HepG2 (cell line): ENCODE measurements at regions not wholly inside any gene's neighbourhood (a gene's known extent, or its start where the extent isn't known, plus 50 kb on each side); places are given as distances from the start of the nearest gene placed in this dataset.

ENCODE experiments used
- AGO1 ChIP-seq: fragments of 200-400 bp; formaldehyde crosslinking; IDR thresholded peaks from 2 replicates; pipeline ENCODE4 v1.6.1; 2017; ENCODE audit warnings: mild to moderate bottlenecking, low read depth, low read length, moderate library complexity; ENCODE audit not compliant: poor library complexity, severe bottlenecking
- ATF3 ChIP-seq: sonication (generic); formaldehyde crosslinking; IDR thresholded peaks from 2 replicates; pipeline ENCODE4 v1.4.0; 2020; ENCODE audit warnings: missing genetic modification reagents
- ATF6 ChIP-seq: sonication (generic); formaldehyde crosslinking; conservative IDR thresholded peaks from 2 replicates; pipeline ENCODE4 v1.4.0; 2020; ENCODE audit warnings: missing genetic modification reagents
- CCDC6 ChIP-seq: sonication (generic); formaldehyde crosslinking; IDR thresholded peaks from 2 replicates; pipeline ENCODE4 v1.8.1; 2022; ENCODE audit warnings: mild to moderate bottlenecking, missing genetic modification reagents, moderate library complexity
- DZIP1 ChIP-seq: sonication (generic); formaldehyde crosslinking; IDR thresholded peaks from 2 replicates; pipeline ENCODE4 v1.5.0; 2020; ENCODE audit warnings: mild to moderate bottlenecking, missing genetic modification reagents
- HBP1 ChIP-seq: IDR thresholded peaks from 2 replicates; pipeline ENCODE4 v1.6.1; 2016; ENCODE audit warnings: low read depth, control low read depth
- HMGA1 ChIP-seq: sonication (generic); formaldehyde crosslinking; conservative IDR thresholded peaks from 2 replicates; pipeline ENCODE4 v1.4.0; 2020; ENCODE audit warnings: missing genetic modification reagents
- MYNN ChIP-seq: sonication (generic); formaldehyde crosslinking; IDR thresholded peaks from 2 replicates; pipeline ENCODE4 v1.4.0; 2020; ENCODE audit warnings: mild to moderate bottlenecking, low read depth, missing genetic modification reagents
- PLRG1 ChIP-seq: fragments of 450-650 bp; conservative IDR thresholded peaks from 2 replicates; pipeline ENCODE4 v1.6.1; 2016
- PLSCR1 ChIP-seq: sonication (generic); formaldehyde crosslinking; IDR thresholded peaks from 2 replicates; pipeline ENCODE4 v1.5.0; 2020; ENCODE audit warnings: missing genetic modification reagents, mild to moderate bottlenecking, borderline replicate concordance
- SKI ChIP-seq: fragments of 450-650 bp; IDR thresholded peaks from one replicate; pipeline ENCODE4 v1.6.1; 2018; ENCODE audit warnings: mild to moderate bottlenecking; ENCODE audit not compliant: partially characterized antibody
- UBTF ChIP-seq: sonication (generic); formaldehyde crosslinking; IDR thresholded peaks from 2 replicates; pipeline ENCODE4 v1.4.0; 2020; ENCODE audit warnings: mild to moderate bottlenecking, missing genetic modification reagents
- ZNF350 ChIP-seq: sonication (generic); formaldehyde crosslinking; IDR thresholded peaks from 2 replicates; pipeline ENCODE4 v1.4.0; 2020; ENCODE audit warnings: mild to moderate bottlenecking, low read depth, missing genetic modification reagents, borderline replicate concordance
- ZNF44 ChIP-seq: sonication (generic); formaldehyde crosslinking; IDR thresholded peaks from 2 replicates; pipeline ENCODE4 v1.5.1; 2020; ENCODE audit warnings: mild to moderate bottlenecking, missing genetic modification reagents
- ZNF564 ChIP-seq: sonication (generic); formaldehyde crosslinking; IDR thresholded peaks from 2 replicates; pipeline ENCODE4 v1.8.1; 2023; ENCODE audit warnings: mild to moderate bottlenecking, missing genetic modification reagents
- ZNF784 ChIP-seq: sonication (generic); formaldehyde crosslinking; IDR thresholded peaks from 2 replicates; pipeline ENCODE4 v1.5.1; 2020; ENCODE audit warnings: missing genetic modification reagents, mild to moderate bottlenecking, borderline replicate concordance
- ZNF816 ChIP-seq: sonication (generic); formaldehyde crosslinking; IDR thresholded peaks from 2 replicates; pipeline ENCODE4 v1.8.0; 2022; ENCODE audit warnings: missing genetic modification reagents, mild to moderate bottlenecking, borderline replicate concordance

GRCh38 chr3:171967137-171967783 lies 72.1 kb upstream of the FNDC3B start (continued):
- TF ChIP-seq UBTF (CRISPR knock-in tag) (0 out of 2 replicates have a peak, but pooled peaks have one; percentile 33), DZIP1 (CRISPR knock-in tag) (no peak), ZNF350 (CRISPR knock-in tag) (no peak), HBP1 (CRISPR knock-in tag) (no peak), ZNF564 (CRISPR knock-in tag) (no peak), SKI (peak; percentile 76), ATF3 (CRISPR knock-in tag) (peak; percentile 98), ATF6 (no peak), HMGA1 (CRISPR knock-in tag) (no peak), PLRG1 (no peak), ZNF44 (CRISPR knock-in tag) (no peak), CCDC6 (CRISPR knock-in tag) (peak; percentile 76), PLSCR1 (CRISPR knock-in tag) (no peak), MYNN (CRISPR knock-in tag) (no peak), AGO1 (no peak), ZNF816 (CRISPR knock-in tag) (peak; percentile 63; the same call in 1 of the 2 replicates), ZNF784 (CRISPR knock-in tag) (0 out of 2 replicates have a peak, but pooled peaks have one; percentile 51)
